GM13976 (cell line): ENCODE measurements at regions not wholly inside any gene's neighbourhood (a gene's known extent, or its start where the extent isn't known, plus 50 kb on each side); places are given as distances from the start of the nearest gene placed in this dataset.

Experiments used
- DNase-seq: peaks from one replicate; pipeline ENCODE4 v3.0.0; 2012; ENCODE audit warnings: low spot score
- in situ Hi-C: fragments of 300-500 bp; cut with MboI; formaldehyde crosslinking; loops from one replicate; pipeline ENCODE4 v1.12.0; 2022; ENCODE audit warnings: low sequenced_read_pairs, mixed read lengths, inconsistent platforms; ENCODE audit not compliant: unreplicated experiment
- TF ChIP-seq, protein P1 (sequence below): IDR thresholded peaks from 2 replicates; pipeline ENCODE4 v1.5.1; 2012; ENCODE audit warnings: borderline replicate concordance, mild to moderate bottlenecking; ENCODE audit not compliant: insufficient read depth; ENCODE audit errors: extremely low read depth, missing control alignments, control extremely low read depth

DNA sequence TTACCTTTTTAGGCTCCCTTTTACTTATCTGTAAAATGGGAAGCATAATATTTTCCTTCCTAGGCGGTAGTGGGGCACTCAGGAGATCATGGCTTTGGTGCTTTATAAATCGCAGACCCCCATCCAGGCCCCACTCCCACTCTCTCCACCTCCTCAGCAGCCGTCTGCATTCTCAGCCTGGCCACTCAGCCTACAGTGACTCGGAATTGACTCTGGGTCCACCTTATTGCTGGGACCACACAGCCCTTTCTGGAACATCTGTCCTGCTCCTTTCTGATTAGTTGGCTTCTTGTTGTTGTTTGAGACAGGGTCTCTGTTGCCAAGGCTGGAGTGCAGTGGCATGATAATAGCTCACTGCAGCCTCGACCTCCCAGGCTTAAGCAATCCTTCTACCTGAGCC, 76.5 kb downstream of the RPLP1 start:
- TF ChIP-seq, protein P1, sequence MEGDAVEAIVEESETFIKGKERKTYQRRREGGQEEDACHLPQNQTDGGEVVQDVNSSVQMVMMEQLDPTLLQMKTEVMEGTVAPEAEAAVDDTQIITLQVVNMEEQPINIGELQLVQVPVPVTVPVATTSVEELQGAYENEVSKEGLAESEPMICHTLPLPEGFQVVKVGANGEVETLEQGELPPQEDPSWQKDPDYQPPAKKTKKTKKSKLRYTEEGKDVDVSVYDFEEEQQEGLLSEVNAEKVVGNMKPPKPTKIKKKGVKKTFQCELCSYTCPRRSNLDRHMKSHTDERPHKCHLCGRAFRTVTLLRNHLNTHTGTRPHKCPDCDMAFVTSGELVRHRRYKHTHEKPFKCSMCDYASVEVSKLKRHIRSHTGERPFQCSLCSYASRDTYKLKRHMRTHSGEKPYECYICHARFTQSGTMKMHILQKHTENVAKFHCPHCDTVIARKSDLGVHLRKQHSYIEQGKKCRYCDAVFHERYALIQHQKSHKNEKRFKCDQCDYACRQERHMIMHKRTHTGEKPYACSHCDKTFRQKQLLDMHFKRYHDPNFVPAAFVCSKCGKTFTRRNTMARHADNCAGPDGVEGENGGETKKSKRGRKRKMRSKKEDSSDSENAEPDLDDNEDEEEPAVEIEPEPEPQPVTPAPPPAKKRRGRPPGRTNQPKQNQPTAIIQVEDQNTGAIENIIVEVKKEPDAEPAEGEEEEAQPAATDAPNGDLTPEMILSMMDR = no peak
- in situ Hi-C loops = no loop called here
- no peak for DNase-seq

DNA sequence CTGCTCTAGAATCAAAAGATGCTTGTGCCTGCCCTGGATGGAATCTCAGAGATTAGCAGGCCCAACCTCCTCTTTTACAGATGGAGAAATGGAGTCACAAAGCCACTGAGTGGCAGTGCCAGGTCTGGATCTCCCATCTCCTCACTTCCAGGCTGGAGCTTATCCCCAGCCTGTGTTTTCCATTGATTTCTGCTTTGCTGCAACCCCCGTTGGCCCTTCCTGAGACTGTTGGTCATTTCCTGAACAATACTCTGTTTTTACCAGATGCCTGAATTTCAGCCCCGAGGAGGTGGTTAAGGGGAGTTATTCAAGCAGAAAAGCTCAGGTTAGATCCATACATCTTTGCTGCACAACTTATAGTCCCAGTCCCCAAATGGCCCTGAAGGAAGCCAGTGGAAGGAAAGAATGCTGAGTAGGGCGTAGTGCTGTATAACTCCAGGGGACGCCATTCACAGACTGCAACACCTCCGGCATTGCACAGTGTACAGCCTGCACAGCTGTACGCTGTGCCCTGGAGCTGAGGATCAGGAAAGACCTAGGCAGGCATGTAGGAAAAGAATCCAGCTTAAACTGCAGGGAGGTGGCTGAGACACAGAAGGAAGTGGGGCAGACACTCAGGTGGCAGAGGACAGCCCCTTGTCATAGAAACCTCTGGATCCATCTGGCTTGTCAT, 77.5 kb downstream of the RPLP1 start:
- in situ Hi-C loops = no loop called here
- no peak for DNase-seq
- TF ChIP-seq, protein P1 = no peak

DNA sequence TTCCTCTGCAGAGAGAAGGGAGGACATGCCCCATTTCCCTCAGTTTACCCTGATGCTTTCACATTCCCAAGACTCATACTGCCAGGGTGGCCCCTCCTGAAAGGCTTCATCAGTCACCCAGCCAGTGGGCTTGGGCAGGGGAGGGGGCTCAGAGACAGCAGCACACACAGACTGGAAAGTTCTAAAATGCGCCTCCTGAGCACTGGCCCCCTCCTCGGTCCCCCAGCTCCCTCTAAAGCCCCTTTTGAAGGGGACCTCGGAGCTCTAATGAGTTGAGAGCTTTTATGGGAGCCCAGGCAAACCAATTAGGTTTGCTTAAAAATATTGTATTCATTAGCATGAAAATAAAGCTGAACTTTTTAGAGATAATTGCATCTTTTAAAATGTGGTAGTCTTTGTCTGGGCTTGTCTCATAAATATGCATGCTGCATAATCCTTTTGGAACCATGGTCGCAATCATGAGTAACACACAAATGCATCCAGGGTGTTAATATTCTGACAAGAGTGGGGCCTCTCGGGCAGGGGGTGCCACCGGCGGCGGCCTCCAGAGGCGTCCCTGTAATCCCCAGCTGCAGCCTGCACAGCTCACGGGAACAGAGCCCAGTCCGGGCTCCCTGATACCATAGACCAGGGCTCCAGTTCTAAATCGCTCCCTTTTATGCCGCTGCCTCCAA, 78.5 kb downstream of the RPLP1 start:
- DNase-seq = no peak
- TF ChIP-seq, protein P1 = no peak
- in situ Hi-C loops = no loop called here

DNA sequence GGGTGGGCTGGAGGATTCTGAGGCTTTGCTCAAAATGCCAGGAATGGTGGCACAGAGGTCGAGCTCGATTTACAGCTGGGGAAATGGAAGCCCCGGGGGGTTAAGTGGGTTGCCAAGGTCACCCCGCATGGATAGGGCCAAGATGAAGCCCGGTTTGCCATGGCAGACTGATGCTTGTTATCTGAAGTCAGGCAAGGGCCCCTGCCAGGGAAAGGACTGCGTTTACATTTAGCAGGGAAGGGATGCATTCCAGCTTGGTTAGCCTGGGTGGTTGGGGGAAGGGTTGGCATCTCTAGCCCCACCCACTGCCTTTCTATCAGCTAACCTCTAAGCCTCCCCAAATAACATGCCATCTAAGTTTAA, 79.0 kb downstream of the RPLP1 start:
- in situ Hi-C loops = no loop called here
- no peak for DNase-seq
- TF ChIP-seq, protein P1 = no peak

DNA sequence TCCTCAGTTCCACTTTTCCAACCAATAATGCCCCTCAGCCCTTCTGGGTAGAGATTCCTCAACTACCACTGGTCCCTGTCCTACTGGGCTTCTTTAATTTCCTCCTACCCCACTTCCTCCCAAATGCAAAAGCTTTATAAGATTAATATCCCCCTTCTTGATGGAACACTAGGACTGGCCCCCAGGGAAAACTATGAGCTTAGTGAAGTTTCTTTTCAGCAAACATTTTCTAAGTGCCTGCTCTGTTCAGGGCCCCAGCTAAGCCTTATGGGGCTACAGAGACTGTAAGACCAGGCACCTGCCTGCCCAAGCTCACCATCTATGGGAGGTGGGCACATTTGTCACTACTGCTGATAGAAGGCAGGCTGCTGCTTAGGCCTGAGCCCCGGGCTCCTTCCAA, 79.4 kb downstream of the RPLP1 start:
- in situ Hi-C loops = no loop called here
- no peak for DNase-seq
- TF ChIP-seq, protein P1 = no peak

DNA sequence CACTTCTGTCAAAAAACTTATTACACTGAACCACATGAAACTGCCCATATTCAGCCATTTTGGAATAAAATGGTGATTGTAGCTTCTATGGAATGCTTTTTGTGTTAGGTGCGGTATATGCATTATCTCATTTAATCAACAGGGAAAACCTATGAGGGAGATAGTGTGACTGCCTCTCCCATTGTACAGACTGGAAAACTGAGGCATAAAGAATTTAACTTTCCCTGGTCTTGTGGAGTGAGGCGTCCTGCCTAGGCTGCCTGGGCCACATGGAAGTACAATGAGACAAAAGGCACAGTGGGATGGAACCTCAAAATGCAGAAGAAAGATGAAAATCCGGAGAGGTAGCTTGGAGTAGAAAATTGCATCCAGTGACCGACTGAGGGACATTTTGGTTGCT, 80.2 kb downstream of the RPLP1 start:
- no peak for DNase-seq
- TF ChIP-seq, protein P1 = no peak
- in situ Hi-C loops = no loop called here
